IMR-90 (cell line): ENCODE measurements at regions not wholly inside any gene's neighbourhood (a gene's known extent, or its start where the extent isn't known, plus 50 kb on each side); places are given as distances from the start of the nearest gene placed in this dataset.

Source experiments
- ATAC-seq: fragments of 200-7000 bp; cut with Tn5 transposase; 2 replicates; pipeline ENCODE4 v1.9.1; 2020; ENCODE audit warnings: low read depth, mild to moderate bottlenecking, moderate library complexity
- BruUV-seq: library from RNA; stranded (reverse); fragments of 400-500 nt; replicated peaks from 2 replicates; lab custom pipeline; 2021; lab: Mats Ljungman, UMichigan
- CTCF ChIA-PET: fragments of 300-600 bp; formaldehyde crosslinking; extraction: SDS; loops from one replicate; lab custom pipeline; 2021; ENCODE audit warnings: antibody characterized with exemption; lab: Yijun Ruan, JAX
- POLR2A ChIA-PET: fragments of 300-600 bp; sonication (Branson Sonifier 250); formaldehyde crosslinking; loops from one replicate; lab custom pipeline; 2022; ENCODE audit warnings: antibody characterized with exemption; ENCODE audit not compliant: unreplicated experiment; lab: Charles Lee
- DNase-seq: peaks from one replicate; pipeline ENCODE4 v3.0.0; 2013
- H2AFZ ChIP-seq: replicated peaks from 2 replicates; pipeline ENCODE3; 2013; ENCODE audit warnings: low read length, mild to moderate bottlenecking; ENCODE audit not compliant: poor library complexity
- H2AK5ac ChIP-seq: 2 replicates; pipeline ENCODE4 v1.6.1; 2013; ENCODE audit warnings: low read depth, low read length, inconsistent platforms
- H2AK9ac ChIP-seq: replicated peaks from 2 replicates; pipeline ENCODE3; 2013; ENCODE audit warnings: mild to moderate bottlenecking, low read depth, low read length, moderate library complexity; ENCODE audit not compliant: poor library complexity
- H2BK120ac ChIP-seq: 2 replicates; pipeline ENCODE4 v1.6.1; 2013; ENCODE audit warnings: low read depth, low read length, inconsistent platforms
- H2BK15ac ChIP-seq: 3 replicates; pipeline ENCODE4 v1.6.1; 2013; ENCODE audit warnings: low read depth, low read length, inconsistent platforms
- H2BK20ac ChIP-seq: 2 replicates; pipeline ENCODE4 v1.6.1; 2013; ENCODE audit warnings: low read depth, mild to moderate bottlenecking, inconsistent platforms, low read length, moderate library complexity
- H2BK5ac ChIP-seq: 2 replicates; pipeline ENCODE4 v1.6.1; 2013; ENCODE audit warnings: mild to moderate bottlenecking, low read depth, low read length, inconsistent platforms; ENCODE audit not compliant: poor library complexity, severe bottlenecking
- H3K14ac ChIP-seq: replicated peaks from 2 replicates; pipeline ENCODE4 v1.6.1; 2013; ENCODE audit warnings: low read depth, low read length, inconsistent platforms
- H3K18ac ChIP-seq: 2 replicates; pipeline ENCODE4 v1.6.1; 2013; ENCODE audit warnings: low read depth, low read length, control low read depth
- H3K23ac ChIP-seq: 2 replicates; pipeline ENCODE4 v1.6.1; 2013; ENCODE audit warnings: low read depth, low read length, inconsistent platforms
- H3K27ac ChIP-seq: 2 replicates; pipeline ENCODE4 v1.5.1; 2013; ENCODE audit warnings: mild to moderate bottlenecking, control low read depth, low read length; ENCODE audit not compliant: insufficient read depth
- H3K27me3 ChIP-seq: 2 replicates; pipeline ENCODE4 v1.6.1; 2013; ENCODE audit warnings: low read length; ENCODE audit not compliant: control insufficient read depth, insufficient read depth
- H3K36me3 ChIP-seq: 2 replicates; pipeline ENCODE4 v1.6.1; 2013; ENCODE audit warnings: low read length, mixed read lengths; ENCODE audit not compliant: control insufficient read depth, insufficient read depth
- H3K4ac ChIP-seq: 2 replicates; pipeline ENCODE4 v1.6.1; 2013; ENCODE audit warnings: low read depth, low read length, inconsistent platforms
- H3K4me1 ChIP-seq: 2 replicates; pipeline ENCODE4 v1.6.1; 2013; ENCODE audit warnings: low read length, mixed read lengths; ENCODE audit not compliant: control insufficient read depth, insufficient read depth
- H3K4me2 ChIP-seq: 2 replicates; pipeline ENCODE4 v1.6.1; 2013; ENCODE audit warnings: low read depth, mild to moderate bottlenecking, control low read depth, low read length, moderate library complexity
- H3K4me3 ChIP-seq: 2 replicates; pipeline ENCODE4 v1.5.1; 2013; ENCODE audit warnings: low read depth, mild to moderate bottlenecking, control low read depth, low read length, moderate library complexity; ENCODE audit not compliant: insufficient read depth
- H3K56ac ChIP-seq: 2 replicates; pipeline ENCODE4 v1.6.1; 2013; ENCODE audit warnings: low read length, inconsistent platforms; ENCODE audit not compliant: insufficient read depth; ENCODE audit errors: extremely low read depth
- H3K79me1 ChIP-seq, 2 experiments: 2 replicates each; pipeline ENCODE4 v1.6.1; 2013; ENCODE audit warnings: low read length in 2 of 2, inconsistent platforms in 1 of 2, low read depth in 1 of 2
- H3K9ac ChIP-seq: 2 replicates; pipeline ENCODE4 v1.6.1; 2013; ENCODE audit warnings: low read depth, low read length, control low read depth
- H3K9me1 ChIP-seq: 2 replicates; pipeline ENCODE4 v1.6.1; 2013; ENCODE audit warnings: low read length, inconsistent platforms; ENCODE audit not compliant: insufficient read depth
- H3K9me3 ChIP-seq: 2 replicates; pipeline ENCODE4 v1.6.1; 2013; ENCODE audit warnings: low read length; ENCODE audit not compliant: control insufficient read depth, insufficient read depth
- H4K20me1 ChIP-seq: 2 replicates; pipeline ENCODE4 v1.6.1; 2013; ENCODE audit warnings: low read length, inconsistent platforms; ENCODE audit not compliant: insufficient read depth
- H4K5ac ChIP-seq: 2 replicates; pipeline ENCODE4 v1.6.1; 2013; ENCODE audit warnings: mild to moderate bottlenecking, low read depth, low read length, control low read depth
- H4K8ac ChIP-seq, 2 experiments: 2 replicates each; pipeline ENCODE4 v1.6.1; 2013; ENCODE audit warnings: low read depth in 2 of 2, low read length in 2 of 2, control low read depth in 1 of 2, inconsistent platforms in 1 of 2
- H4K91ac ChIP-seq: 2 replicates; pipeline ENCODE4 v1.6.1; 2013; ENCODE audit warnings: low read depth, low read length, inconsistent platforms; ENCODE audit not compliant: insufficient read depth
- RCOR1 ChIP-seq: IDR thresholded peaks from 2 replicates; pipeline ENCODE4 v1.6.1; 2012; ENCODE audit warnings: mild to moderate bottlenecking, low read length, improper control_type of control experiment; ENCODE audit not compliant: insufficient replicate concordance
- WGBS, 2 experiments: methylation state at CpG; one replicate each; pipeline versions ENCODE4 v1.1.5 to v1.1.7; 2013; ENCODE audit warnings: missing lambda C conversion rate in 2 of 2; ENCODE audit not compliant: insufficient read length in 1 of 2; ENCODE audit errors: extremely low coverage in 2 of 2; 5-methylcytosine and 5-hydroxymethylcytosine counted together
- dilution Hi-C: fragments of 300-500 bp; cut with HindIII; formaldehyde crosslinking; loops from one replicate; pipeline ENCODE4 v1.14.3; 2018; ENCODE audit warnings: low sequenced_read_pairs; ENCODE audit not compliant: unreplicated experiment
- in situ Hi-C: fragments of 300-500 bp; cut with MboI; formaldehyde crosslinking; loops from 3 replicates; pipeline ENCODE4 v1.14.3; 2019; ENCODE audit warnings: low sequenced_read_pairs, inconsistent platforms, mixed read lengths
- intact Hi-C: fragments of 100-400 bp; cut with micrococcal nuclease; formaldehyde crosslinking; loops from 2 replicates; pipeline ENCODE4 v1.10.0; 2022

DNA sequence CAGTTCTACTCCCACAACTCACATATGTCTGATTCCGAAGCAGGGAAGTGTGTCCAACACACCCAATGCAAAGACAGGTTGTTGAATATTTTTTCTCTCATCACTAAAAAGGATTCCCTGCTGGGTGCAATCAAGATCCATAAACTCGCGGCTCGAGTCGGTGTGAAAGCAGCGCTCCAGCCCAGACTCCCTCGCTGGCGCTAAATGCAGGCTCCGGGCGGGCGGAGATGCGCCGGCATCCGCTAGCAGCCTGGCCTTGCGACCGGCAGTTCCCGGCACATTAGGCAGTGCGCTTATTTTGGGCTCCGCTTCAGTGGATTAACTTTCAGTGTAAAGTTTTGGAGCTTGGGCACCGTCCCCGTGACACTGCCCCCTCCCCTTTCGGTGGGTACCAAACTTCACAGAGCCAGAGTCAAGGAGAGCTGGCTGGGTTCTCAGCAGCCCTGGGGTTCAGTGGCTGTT lies 87.7 kb upstream of the POU3F1 start:
- no TSS peak for BruUV-seq
- Histone ChIP-seq H2AFZ (no peak overlapping the region), H3K9me3 (no peaks in the 10 kb centered on the region), H3K27me3 (peaks cover 49% of the 10 kb centered on the region), H3K23ac (no peak overlapping the region), H3K79me1 (no peaks in the 10 kb centered on the region), H3K4me2 (no peak overlapping the region), H2BK120ac (no peak overlapping the region), H2AK9ac (no peak overlapping the region), H4K8ac (no peak overlapping the region), H4K5ac (no peak overlapping the region), H3K9me1 (peaks cover 2% of the 10 kb centered on the region; the same call in 1 of the 2 replicates), H2BK5ac (no peak overlapping the region), H3K4me1 (peaks cover 6% of the 10 kb centered on the region), H4K91ac (no peak overlapping the region), H3K27ac (no peak overlapping the region), H3K36me3 (no peaks in the 10 kb centered on the region), H3K56ac (no peak overlapping the region), H3K18ac (no peak overlapping the region), H2BK15ac (no peak overlapping the region), H2BK20ac (no peak overlapping the region), H3K9ac (no peak overlapping the region), H3K14ac (no peak overlapping the region), H3K4me3 (no peak overlapping the region), H3K4ac (no peak overlapping the region), H2AK5ac (no peak overlapping the region), H4K20me1 (no peaks in the 10 kb centered on the region)
- ATAC-seq, result no peak
- intact Hi-C loops, result no loop called here
- no peak for TF ChIP-seq RCOR1
- WGBS, 2 experiments, result 6% methylated on average over 14 of the region's 22 CpGs; no CpG with 5 or more reads in 1 of the 2 experiments
- dilution Hi-C loops, result no loop called here
- POLR2A ChIA-PET, result no interaction called here
- CTCF ChIA-PET, result no interaction called here
- no peak for DNase-seq
- in situ Hi-C loops, result no loop called here
